ENCODE measurements at regions not wholly inside any gene's neighbourhood (a gene's known extent, or its start where the extent isn't known, plus 50 kb on each side); places are given as distances from the start of the nearest gene placed in this dataset.

DNA sequence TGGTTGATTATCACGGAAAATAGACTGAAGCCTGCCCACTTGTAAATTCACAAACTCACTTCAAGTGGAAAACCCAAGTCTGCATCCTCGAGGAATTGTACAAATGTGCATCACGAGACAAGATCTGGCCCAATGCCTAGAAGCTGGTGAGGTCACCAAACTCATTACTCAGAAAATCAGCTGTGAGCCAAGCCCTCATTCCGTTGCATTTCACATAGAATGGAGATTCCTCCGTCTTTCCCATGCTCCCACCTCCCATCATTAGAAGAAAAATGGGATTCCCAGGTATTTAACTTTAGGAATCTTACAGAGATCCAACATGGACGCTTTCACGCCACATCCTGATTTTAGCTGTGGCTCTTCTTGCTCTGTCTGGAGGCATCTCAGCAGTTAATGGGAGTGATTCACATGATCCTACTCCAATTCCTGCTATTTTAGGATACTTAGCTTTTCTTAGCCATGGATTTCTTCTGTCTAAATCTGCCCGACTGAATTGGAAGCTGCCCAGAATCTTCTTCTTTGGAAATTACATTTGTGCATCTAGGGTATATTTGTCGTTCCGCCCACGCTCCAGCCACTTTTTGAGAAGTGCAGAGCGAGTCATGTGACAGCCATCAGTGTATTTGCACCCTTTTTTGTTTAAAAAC is 68.7 kb upstream of the STMND1 start:
- TF ChIP-seq, protein P1, sequence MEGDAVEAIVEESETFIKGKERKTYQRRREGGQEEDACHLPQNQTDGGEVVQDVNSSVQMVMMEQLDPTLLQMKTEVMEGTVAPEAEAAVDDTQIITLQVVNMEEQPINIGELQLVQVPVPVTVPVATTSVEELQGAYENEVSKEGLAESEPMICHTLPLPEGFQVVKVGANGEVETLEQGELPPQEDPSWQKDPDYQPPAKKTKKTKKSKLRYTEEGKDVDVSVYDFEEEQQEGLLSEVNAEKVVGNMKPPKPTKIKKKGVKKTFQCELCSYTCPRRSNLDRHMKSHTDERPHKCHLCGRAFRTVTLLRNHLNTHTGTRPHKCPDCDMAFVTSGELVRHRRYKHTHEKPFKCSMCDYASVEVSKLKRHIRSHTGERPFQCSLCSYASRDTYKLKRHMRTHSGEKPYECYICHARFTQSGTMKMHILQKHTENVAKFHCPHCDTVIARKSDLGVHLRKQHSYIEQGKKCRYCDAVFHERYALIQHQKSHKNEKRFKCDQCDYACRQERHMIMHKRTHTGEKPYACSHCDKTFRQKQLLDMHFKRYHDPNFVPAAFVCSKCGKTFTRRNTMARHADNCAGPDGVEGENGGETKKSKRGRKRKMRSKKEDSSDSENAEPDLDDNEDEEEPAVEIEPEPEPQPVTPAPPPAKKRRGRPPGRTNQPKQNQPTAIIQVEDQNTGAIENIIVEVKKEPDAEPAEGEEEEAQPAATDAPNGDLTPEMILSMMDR (optimal IDR thresholded peaks at IDR 0.05 in 1 of 3, IDR thresholded peaks at IDR 0.05 in 1 of 3, conservative IDR thresholded peaks at IDR 0.05 in 1 of 3; ENCODE audit: extremely low read depth in 1 of 3, insufficient read depth in 2 of 3, low read length in 3 of 3) = no peak
- TF ChIP-seq EZH2 (IDR thresholded peaks at IDR 0.05; ENCODE audit: low read length) = no peak
- DNase-seq (ENCODE audit: low read depth, low spot score) (peak; percentile 77), FAIRE-seq (peak; percentile 94)
- H3K4me1 ChIP-seq (ENCODE audit: control insufficient read depth, extremely low read depth, insufficient read depth, low read length) = peaks cover 15% of the 10 kb centered on the region
- peak overlapping the region; percentile 83 for H3K27ac ChIP-seq (ENCODE audit: control insufficient read depth, insufficient read depth, low read length)
- H3K27me3 ChIP-seq (ENCODE audit: control insufficient read depth, extremely low read depth, insufficient read depth, low read length) = no peaks in the 10 kb centered on the region
- H3K4me2 ChIP-seq (ENCODE audit: control insufficient read depth, extremely low read depth, insufficient read depth, low read depth, low read length) = peak overlapping the region; percentile 93
- H2AFZ ChIP-seq (ENCODE audit: control insufficient read depth, low read length) = peak overlapping the region; percentile 57
- no peaks in the 10 kb centered on the region for H4K20me1 ChIP-seq (ENCODE audit: control insufficient read depth, extremely low read depth, insufficient read depth, low read length)
- H3K9ac ChIP-seq (ENCODE audit: control insufficient read depth, extremely low read depth, insufficient read depth, low read length) = peak overlapping the region; percentile 68
- H3K9me1 ChIP-seq (ENCODE audit: control insufficient read depth, extremely low read depth, insufficient read depth, low read length) = no peaks in the 10 kb centered on the region
- H3K9me3 ChIP-seq (ENCODE audit: control insufficient read depth, low read depth, low read length) = no peaks in the 10 kb centered on the region
- dilution Hi-C loops (cut with MboI; ENCODE audit: extremely low pct_ligation_motif_present, low sequenced_read_pairs) = no loop called here
- H3K36me3 ChIP-seq (ENCODE audit: control insufficient read depth in 2 of 2, extremely low read depth in 1 of 2, insufficient read depth in 2 of 2, low read length in 2 of 2) = no peaks in the 10 kb centered on the region
- no peaks in the 10 kb centered on the region for H3K79me2 ChIP-seq (ENCODE audit: control insufficient read depth, insufficient read depth, low read length)
- H3K4me3 ChIP-seq (ENCODE audit: control insufficient read depth in 2 of 3, extremely low read depth in 1 of 3, insufficient read depth in 2 of 3, low read depth in 1 of 3, low read length in 3 of 3) = peak overlapping the region in 2 of 3 experiments; percentile 41 to 61

DNA sequence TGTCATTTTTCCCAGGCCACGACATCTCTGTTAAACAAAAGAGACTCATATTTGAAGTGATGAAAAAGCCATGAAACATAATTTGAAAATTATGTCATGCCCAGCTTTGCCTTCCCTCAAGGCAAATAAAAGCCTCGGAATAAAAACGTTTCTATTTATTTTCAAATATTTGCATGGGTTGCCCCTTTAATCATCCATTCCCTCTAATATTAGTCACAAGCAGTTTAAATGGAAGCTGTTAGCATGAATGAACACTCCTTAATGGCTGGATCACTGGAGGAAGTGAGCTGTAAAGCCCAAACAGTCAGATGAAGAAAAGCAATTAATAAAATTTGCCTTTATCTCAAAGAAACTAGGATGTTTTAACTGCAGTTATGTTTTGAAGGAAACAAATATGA is 69.3 kb upstream of the STMND1 start:
- H4K20me1 ChIP-seq (ENCODE audit: control insufficient read depth, extremely low read depth, insufficient read depth, low read length) = no peaks in the 10 kb centered on the region
- FAIRE-seq = no peak
- dilution Hi-C loops (cut with MboI; ENCODE audit: extremely low pct_ligation_motif_present, low sequenced_read_pairs) = no loop called here
- peak overlapping the region; percentile 2 for H2AFZ ChIP-seq (ENCODE audit: control insufficient read depth, low read length)
- TF ChIP-seq EZH2 (IDR thresholded peaks at IDR 0.05; ENCODE audit: low read length) = no peak
- TF ChIP-seq, protein P1 (optimal IDR thresholded peaks at IDR 0.05 in 1 of 3, IDR thresholded peaks at IDR 0.05 in 1 of 3, conservative IDR thresholded peaks at IDR 0.05 in 1 of 3; ENCODE audit: extremely low read depth in 1 of 3, insufficient read depth in 2 of 3, low read length in 3 of 3) = no peak
- peaks cover 15% of the 10 kb centered on the region for H3K4me1 ChIP-seq (ENCODE audit: control insufficient read depth, extremely low read depth, insufficient read depth, low read length)
- H3K27me3 ChIP-seq (ENCODE audit: control insufficient read depth, extremely low read depth, insufficient read depth, low read length) = no peaks in the 10 kb centered on the region
- no peaks in the 10 kb centered on the region for H3K9me3 ChIP-seq (ENCODE audit: control insufficient read depth, low read depth, low read length)
- H3K4me2 ChIP-seq (ENCODE audit: control insufficient read depth, extremely low read depth, insufficient read depth, low read depth, low read length) = peak overlapping the region; percentile 93
- H3K9me1 ChIP-seq (ENCODE audit: control insufficient read depth, extremely low read depth, insufficient read depth, low read length) = no peaks in the 10 kb centered on the region
- H3K79me2 ChIP-seq (ENCODE audit: control insufficient read depth, insufficient read depth, low read length) = no peaks in the 10 kb centered on the region
- peak; percentile 60 for DNase-seq (ENCODE audit: low read depth, low spot score)
- H3K9ac ChIP-seq (ENCODE audit: control insufficient read depth, extremely low read depth, insufficient read depth, low read length) = peak overlapping the region; percentile 68
- no peaks in the 10 kb centered on the region for H3K36me3 ChIP-seq (ENCODE audit: control insufficient read depth in 2 of 2, extremely low read depth in 1 of 2, insufficient read depth in 2 of 2, low read length in 2 of 2)
- peak overlapping the region; percentile 83 for H3K27ac ChIP-seq (ENCODE audit: control insufficient read depth, insufficient read depth, low read length)
- H3K4me3 ChIP-seq (ENCODE audit: control insufficient read depth in 2 of 3, extremely low read depth in 1 of 3, insufficient read depth in 2 of 3, low read depth in 1 of 3, low read length in 3 of 3) = peak overlapping the region in 1 of 3 experiments; percentile 61
